H9 (cell line): ENCODE measurements at regions not wholly inside any gene's neighbourhood (a gene's known extent, or its start where the extent isn't known, plus 50 kb on each side); places are given as distances from the start of the nearest gene placed in this dataset.

Experiments
- DNase-seq: peaks from one replicate; pipeline ENCODE4 v3.0.0-alpha.2; 2017
- H2AFZ ChIP-seq: one replicate; pipeline ENCODE4 v1.6.1; 2013; ENCODE audit warnings: mild to moderate bottlenecking, low read length, control low read depth, moderate library complexity
- H2AK5ac ChIP-seq: 2 replicates; pipeline ENCODE4 v1.6.1; 2013; ENCODE audit warnings: low read length, control low read depth, mixed read lengths; ENCODE audit not compliant: insufficient read length
- H2BK120ac ChIP-seq: one replicate; pipeline ENCODE4 v1.6.1; 2013; ENCODE audit warnings: low read depth, mild to moderate bottlenecking, low read length, control low read depth, inconsistent platforms; ENCODE audit not compliant: poor library complexity, severe bottlenecking
- H2BK12ac ChIP-seq: 2 replicates; pipeline ENCODE4 v1.6.1; 2013; ENCODE audit warnings: low read length, control low read depth, mixed read lengths, low read depth; ENCODE audit not compliant: insufficient read length
- H2BK15ac ChIP-seq: 2 replicates; pipeline ENCODE4 v1.6.1; 2013; ENCODE audit warnings: low read depth, low read length, control low read depth
- H2BK20ac ChIP-seq: one replicate; pipeline ENCODE4 v1.6.1; 2013; ENCODE audit warnings: low read depth, mild to moderate bottlenecking, low read length, control low read depth, inconsistent platforms; ENCODE audit not compliant: poor library complexity, severe bottlenecking
- H2BK5ac ChIP-seq: 2 replicates; pipeline ENCODE4 v1.6.1; 2013; ENCODE audit warnings: low read length, control low read depth, mixed read lengths; ENCODE audit not compliant: insufficient read length
- H3K14ac ChIP-seq: 2 replicates; pipeline ENCODE4 v1.6.1; 2013; ENCODE audit warnings: low read length, control low read depth; ENCODE audit not compliant: insufficient read depth
- H3K18ac ChIP-seq: 2 replicates; pipeline ENCODE4 v1.6.1; 2013; ENCODE audit warnings: low read depth, mild to moderate bottlenecking, mixed read lengths, low read length, control low read depth; ENCODE audit not compliant: insufficient read length
- H3K23ac ChIP-seq: 2 replicates; pipeline ENCODE4 v1.6.1; 2013; ENCODE audit warnings: low read length, control low read depth, mixed read lengths, low read depth; ENCODE audit not compliant: insufficient read length
- H3K23me2 ChIP-seq: 2 replicates; pipeline ENCODE4 v1.6.1; 2013; ENCODE audit warnings: low read depth, mild to moderate bottlenecking, mixed read lengths, low read length, control low read depth; ENCODE audit not compliant: insufficient read length, poor library complexity, severe bottlenecking
- H3K27ac ChIP-seq: 2 replicates; pipeline ENCODE4 v1.5.1; 2013; ENCODE audit warnings: low read length, control low read depth, mixed read lengths, low read depth; ENCODE audit not compliant: insufficient read length
- H3K27me3 ChIP-seq: 2 replicates; pipeline ENCODE4 v1.6.1; 2013; ENCODE audit warnings: low read length, control low read depth, inconsistent platforms; ENCODE audit not compliant: insufficient read depth
- H3K4ac ChIP-seq: 2 replicates; pipeline ENCODE4 v1.6.1; 2013; ENCODE audit warnings: low read depth, mild to moderate bottlenecking, control low read depth, inconsistent platforms, low read length, moderate library complexity
- H3K4me1 ChIP-seq: 2 replicates; pipeline ENCODE4 v1.6.1; 2013; ENCODE audit warnings: low read length, control low read depth, inconsistent platforms; ENCODE audit not compliant: insufficient read depth
- H3K4me2 ChIP-seq: 2 replicates; pipeline ENCODE4 v1.6.1; 2013; ENCODE audit warnings: low read length, control low read depth, mixed read lengths; ENCODE audit not compliant: insufficient read length, insufficient read depth
- H3K56ac ChIP-seq: 2 replicates; pipeline ENCODE4 v1.6.1; 2013; ENCODE audit warnings: low read depth, mild to moderate bottlenecking, mixed read lengths, low read length, control low read depth; ENCODE audit not compliant: insufficient read length
- H3K79me1 ChIP-seq: 2 replicates; pipeline ENCODE4 v1.6.1; 2013; ENCODE audit warnings: low read depth, mild to moderate bottlenecking, moderate library complexity, low read length, control low read depth, inconsistent platforms; ENCODE audit not compliant: insufficient read depth, poor library complexity, severe bottlenecking
- H3K79me2 ChIP-seq: 2 replicates; pipeline ENCODE4 v1.6.1; 2013; ENCODE audit warnings: low read length, control low read depth, inconsistent platforms; ENCODE audit not compliant: insufficient read depth
- H3K9ac ChIP-seq: 2 replicates; pipeline ENCODE4 v1.6.1; 2013; ENCODE audit warnings: low read length, control low read depth, mixed read lengths; ENCODE audit not compliant: insufficient read length; ENCODE audit errors: extremely low read depth
- H3K9me3 ChIP-seq: one replicate; pipeline ENCODE4 v1.6.1; 2013; ENCODE audit warnings: low read depth, low read length, inconsistent platforms; ENCODE audit not compliant: control insufficient read depth
- H3T11ph ChIP-seq: one replicate; pipeline ENCODE4 v1.6.1; 2013; ENCODE audit warnings: mild to moderate bottlenecking, low read length, control low read depth, inconsistent platforms
- H4K20me1 ChIP-seq: one replicate; pipeline ENCODE4 v1.6.1; 2013; ENCODE audit not compliant: control insufficient read depth, insufficient read length, insufficient read depth
- H4K5ac ChIP-seq: 2 replicates; pipeline ENCODE4 v1.6.1; 2013; ENCODE audit warnings: low read depth, mild to moderate bottlenecking, mixed read lengths, low read length, control low read depth; ENCODE audit not compliant: insufficient read length
- H4K8ac ChIP-seq: replicated peaks from 2 replicates; pipeline ENCODE4 v1.6.1; 2013; ENCODE audit warnings: low read length, control low read depth, mixed read lengths, low read depth; ENCODE audit not compliant: insufficient read length
- H4K91ac ChIP-seq: 2 replicates; pipeline ENCODE4 v1.6.1; 2013; ENCODE audit warnings: low read depth, mild to moderate bottlenecking, moderate library complexity, mixed read lengths, low read length, control low read depth; ENCODE audit not compliant: insufficient read length
- H3K27ac Mint-ChIP-seq, 3 experiments: 2 replicates in 2 of 3; 3 replicates in 1 of 3; pipeline ENCODE4 v1.8.0; 2020 to 2021; ENCODE audit warnings: mixed read lengths in 3 of 3, mild to moderate bottlenecking in 1 of 3, moderate library complexity in 1 of 3
- H3K27me3 Mint-ChIP-seq: 2 replicates; pipeline ENCODE4 v1.8.0; 2021; ENCODE audit warnings: low read depth, mild to moderate bottlenecking, moderate library complexity, mixed read lengths
- H3K36me3 Mint-ChIP-seq, 3 experiments: 2 replicates in 2 of 3; 3 replicates in 1 of 3; pipeline ENCODE4 v1.8.0; 2020 to 2021; ENCODE audit warnings: low read depth in 3 of 3, mixed read lengths in 3 of 3; ENCODE audit not compliant: insufficient read depth in 1 of 3
- H3K4me1 Mint-ChIP-seq, 2 experiments: 2 replicates each; pipeline ENCODE4 v1.8.0; 2020; ENCODE audit warnings: mixed read lengths in 2 of 2
- H3K4me3 Mint-ChIP-seq, 2 experiments: 2 replicates in 1 of 2; 3 replicates in 1 of 2; pipeline ENCODE4 v1.8.0; 2020 to 2021; ENCODE audit warnings: mild to moderate bottlenecking in 2 of 2, mixed read lengths in 2 of 2, moderate library complexity in 1 of 2
- H3K9me3 Mint-ChIP-seq, 2 experiments: 2 replicates in 1 of 2; 3 replicates in 1 of 2; pipeline ENCODE4 v1.8.0; 2020; ENCODE audit warnings: mild to moderate bottlenecking in 2 of 2, mixed read lengths in 2 of 2, moderate library complexity in 1 of 2
- TF ChIP-seq, protein P1 (sequence below): fragments of 200-600 bp; sonication (generic); conservative IDR thresholded peaks from 3 replicates; pipeline ENCODE4 v1.8.0; 2021; ENCODE audit warnings: antibody characterized with exemption, mild to moderate bottlenecking

DNA sequence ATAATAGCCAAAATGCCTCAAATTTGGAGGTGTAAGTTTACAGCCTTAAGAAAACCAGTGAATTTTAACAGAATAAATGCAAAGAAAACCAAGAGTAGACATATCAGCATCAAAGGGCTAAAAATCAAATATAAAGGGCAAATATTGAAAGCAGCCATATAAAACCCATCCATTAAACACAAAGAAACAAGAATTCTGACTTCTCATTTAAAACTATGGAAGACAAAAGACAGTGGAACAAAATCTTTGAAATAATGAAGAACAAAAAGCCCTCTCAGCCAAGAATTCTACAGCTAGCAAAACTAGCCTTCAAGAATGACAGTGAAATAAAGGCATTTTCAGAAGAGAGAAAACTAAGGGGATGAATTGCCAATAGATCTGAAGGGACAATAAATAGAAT, 91.3 kb upstream of the FST start:
- H3T11ph ChIP-seq = no peak overlapping the region
- peaks cover 6 to 23% (median 9%) of the 10 kb centered on the region in 3 experiments; a peak in 6 of 7 replicates for H3K36me3 Mint-ChIP-seq
- H3K27me3 Mint-ChIP-seq = no peaks in the 10 kb centered on the region
- H3K9ac ChIP-seq = no peak overlapping the region
- no peak overlapping the region for H3K56ac ChIP-seq
- H2AFZ ChIP-seq = no peak overlapping the region
- no peaks in the 10 kb centered on the region for H3K4me1 ChIP-seq
- no peaks in the 10 kb centered on the region for H3K23me2 ChIP-seq
- H3K4me1 Mint-ChIP-seq = no peaks in the 10 kb centered on the region
- TF ChIP-seq, protein P1, sequence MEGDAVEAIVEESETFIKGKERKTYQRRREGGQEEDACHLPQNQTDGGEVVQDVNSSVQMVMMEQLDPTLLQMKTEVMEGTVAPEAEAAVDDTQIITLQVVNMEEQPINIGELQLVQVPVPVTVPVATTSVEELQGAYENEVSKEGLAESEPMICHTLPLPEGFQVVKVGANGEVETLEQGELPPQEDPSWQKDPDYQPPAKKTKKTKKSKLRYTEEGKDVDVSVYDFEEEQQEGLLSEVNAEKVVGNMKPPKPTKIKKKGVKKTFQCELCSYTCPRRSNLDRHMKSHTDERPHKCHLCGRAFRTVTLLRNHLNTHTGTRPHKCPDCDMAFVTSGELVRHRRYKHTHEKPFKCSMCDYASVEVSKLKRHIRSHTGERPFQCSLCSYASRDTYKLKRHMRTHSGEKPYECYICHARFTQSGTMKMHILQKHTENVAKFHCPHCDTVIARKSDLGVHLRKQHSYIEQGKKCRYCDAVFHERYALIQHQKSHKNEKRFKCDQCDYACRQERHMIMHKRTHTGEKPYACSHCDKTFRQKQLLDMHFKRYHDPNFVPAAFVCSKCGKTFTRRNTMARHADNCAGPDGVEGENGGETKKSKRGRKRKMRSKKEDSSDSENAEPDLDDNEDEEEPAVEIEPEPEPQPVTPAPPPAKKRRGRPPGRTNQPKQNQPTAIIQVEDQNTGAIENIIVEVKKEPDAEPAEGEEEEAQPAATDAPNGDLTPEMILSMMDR = no peak
- no peak for DNase-seq
- H4K8ac ChIP-seq = no peak overlapping the region
- no peak overlapping the region for H3K4ac ChIP-seq
- H4K91ac ChIP-seq = no peak overlapping the region
- no peak overlapping the region for H3K23ac ChIP-seq
- no peak overlapping the region for H3K4me3 Mint-ChIP-seq
- no peaks in the 10 kb centered on the region for H4K20me1 ChIP-seq
- no peak overlapping the region for H4K5ac ChIP-seq
- no peak overlapping the region for H2BK5ac ChIP-seq
- H3K27me3 ChIP-seq = no peaks in the 10 kb centered on the region
- peaks cover 22 to 25% of the 10 kb centered on the region in 2 experiments for H3K9me3 Mint-ChIP-seq
- no peaks in the 10 kb centered on the region for H3K79me2 ChIP-seq
- H3K27ac Mint-ChIP-seq = no peak overlapping the region
- no peak overlapping the region for H2BK12ac ChIP-seq
- no peak overlapping the region for H2BK20ac ChIP-seq
- no peak overlapping the region for H3K14ac ChIP-seq
- H2BK15ac ChIP-seq = no peak overlapping the region
- no peak overlapping the region for H3K4me2 ChIP-seq
- no peaks in the 10 kb centered on the region for H3K9me3 ChIP-seq
- H2AK5ac ChIP-seq = no peak overlapping the region
- H2BK120ac ChIP-seq = no peak overlapping the region
- no peak overlapping the region for H3K27ac ChIP-seq
- no peaks in the 10 kb centered on the region for H3K79me1 ChIP-seq
- no peak overlapping the region for H3K18ac ChIP-seq
